ENCODE measurements at regions not wholly inside any gene's neighbourhood (a gene's known extent, or its start where the extent isn't known, plus 50 kb on each side); places are given as distances from the start of the nearest gene placed in this dataset.

DNA sequence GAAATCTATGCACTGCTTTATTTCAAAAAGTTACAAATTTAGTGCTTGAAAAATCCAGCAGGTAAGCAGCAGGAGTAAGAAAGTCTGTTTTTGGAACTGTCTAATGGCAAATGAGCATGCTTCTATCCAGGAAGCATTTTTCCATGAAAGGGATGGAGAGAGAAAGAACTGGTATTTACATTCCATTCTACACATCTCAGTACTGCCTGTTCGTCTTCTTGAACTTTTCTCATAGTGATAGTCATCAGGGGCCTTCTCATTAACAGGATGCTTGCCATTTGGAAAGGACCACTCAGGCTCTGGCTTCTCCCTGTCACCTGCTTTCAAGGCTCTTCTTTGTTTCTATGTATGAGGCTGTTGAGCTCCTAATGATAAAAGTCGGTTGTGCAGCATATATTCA lies 267.3 kb upstream of the IL12A start:
- Histone ChIP-seq H3K27ac (no peak overlapping the region), H3K36me3 (no peaks in the 10 kb centered on the region), H3K4me3 (no peak overlapping the region), H3K9me3 (no peaks in the 10 kb centered on the region), H3K4me1 (no peaks in the 10 kb centered on the region), H3K27me3 (no peaks in the 10 kb centered on the region)
- no peak for ATAC-seq (ENCODE audit: low FRiP score in 2 of 2)
- 72 to 81% methylated on average over 2 of the region's 2 CpGs for WGBS, 2 donors
- DNase-seq: no peak
- TF ChIP-seq, protein P1, sequence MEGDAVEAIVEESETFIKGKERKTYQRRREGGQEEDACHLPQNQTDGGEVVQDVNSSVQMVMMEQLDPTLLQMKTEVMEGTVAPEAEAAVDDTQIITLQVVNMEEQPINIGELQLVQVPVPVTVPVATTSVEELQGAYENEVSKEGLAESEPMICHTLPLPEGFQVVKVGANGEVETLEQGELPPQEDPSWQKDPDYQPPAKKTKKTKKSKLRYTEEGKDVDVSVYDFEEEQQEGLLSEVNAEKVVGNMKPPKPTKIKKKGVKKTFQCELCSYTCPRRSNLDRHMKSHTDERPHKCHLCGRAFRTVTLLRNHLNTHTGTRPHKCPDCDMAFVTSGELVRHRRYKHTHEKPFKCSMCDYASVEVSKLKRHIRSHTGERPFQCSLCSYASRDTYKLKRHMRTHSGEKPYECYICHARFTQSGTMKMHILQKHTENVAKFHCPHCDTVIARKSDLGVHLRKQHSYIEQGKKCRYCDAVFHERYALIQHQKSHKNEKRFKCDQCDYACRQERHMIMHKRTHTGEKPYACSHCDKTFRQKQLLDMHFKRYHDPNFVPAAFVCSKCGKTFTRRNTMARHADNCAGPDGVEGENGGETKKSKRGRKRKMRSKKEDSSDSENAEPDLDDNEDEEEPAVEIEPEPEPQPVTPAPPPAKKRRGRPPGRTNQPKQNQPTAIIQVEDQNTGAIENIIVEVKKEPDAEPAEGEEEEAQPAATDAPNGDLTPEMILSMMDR (IDR thresholded peaks at IDR 0.05): no peak
- no peak for TF ChIP-seq POLR2AphosphoS5 (IDR thresholded peaks at IDR 0.05)
- TF ChIP-seq POLR2A (IDR thresholded peaks at IDR 0.05): no peak
- TF ChIP-seq EP300 (IDR thresholded peaks at IDR 0.05): no peak

DNA sequence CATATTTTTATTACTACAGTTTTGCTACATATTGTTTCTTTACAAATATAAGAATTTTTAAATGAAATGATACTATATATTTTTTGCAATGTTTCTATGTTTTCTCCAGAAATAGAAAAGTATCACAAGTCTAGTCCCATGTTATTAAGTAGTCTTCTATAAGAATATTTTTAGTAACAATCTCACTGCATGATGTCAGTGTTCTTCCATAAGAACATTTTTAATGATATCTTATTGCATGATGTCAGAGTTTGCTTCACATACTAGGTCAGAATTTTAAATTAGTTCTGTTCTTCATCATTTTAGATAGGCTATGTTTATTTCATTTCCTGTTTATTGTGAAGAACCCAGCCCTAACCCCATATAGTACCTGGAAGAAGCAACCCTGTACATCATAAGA lies 265.3 kb upstream of the IL12A start:
- no peak for DNase-seq
- no peaks in the 10 kb centered on the region for H3K27me3 ChIP-seq
- H3K4me3 ChIP-seq: no peak overlapping the region
- no peak overlapping the region for H3K27ac ChIP-seq
- H3K4me1 ChIP-seq: no peaks in the 10 kb centered on the region
- no peaks in the 10 kb centered on the region for H3K9me3 ChIP-seq
- TF ChIP-seq POLR2A (IDR thresholded peaks at IDR 0.05) (no peak), POLR2AphosphoS5 (IDR thresholded peaks at IDR 0.05) (no peak), EP300 (IDR thresholded peaks at IDR 0.05) (no peak)
- TF ChIP-seq, protein P1 (IDR thresholded peaks at IDR 0.05): no peak
- H3K36me3 ChIP-seq: no peaks in the 10 kb centered on the region
- no peak for ATAC-seq (ENCODE audit: low FRiP score in 2 of 2)

DNA sequence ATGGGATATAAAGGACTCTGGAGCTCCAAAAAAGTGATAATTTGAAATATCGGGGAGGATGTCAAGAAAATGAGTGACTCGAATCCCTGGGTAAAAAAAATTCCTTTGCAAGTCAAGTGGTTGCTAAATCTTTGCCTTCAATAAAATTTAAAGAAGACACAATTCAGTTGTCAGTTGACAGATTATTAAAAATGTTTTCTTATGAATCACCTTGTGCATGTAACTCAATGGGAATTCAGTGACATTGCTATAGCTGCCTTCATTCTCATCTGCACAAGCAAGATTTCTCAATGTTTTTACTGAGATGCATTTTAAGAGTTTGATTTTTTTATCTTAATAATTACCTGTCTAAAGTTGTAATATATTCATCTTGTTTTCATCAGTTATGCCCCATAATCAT lies 264.0 kb upstream of the IL12A start:
- TF ChIP-seq EP300 (IDR thresholded peaks at IDR 0.05): no peak
- no peak for TF ChIP-seq POLR2AphosphoS5 (IDR thresholded peaks at IDR 0.05)
- TF ChIP-seq, protein P1 (IDR thresholded peaks at IDR 0.05): no peak
- no peak for TF ChIP-seq POLR2A (IDR thresholded peaks at IDR 0.05)
- DNase-seq (no peak), ATAC-seq (ENCODE audit: low FRiP score in 2 of 2) (no peak)
- 91 to 93% methylated on average over 2 of the region's 2 CpGs for WGBS, 2 donors
- Histone ChIP-seq H3K27me3 (no peaks in the 10 kb centered on the region), H3K4me1 (no peaks in the 10 kb centered on the region), H3K27ac (no peak overlapping the region), H3K36me3 (no peaks in the 10 kb centered on the region), H3K9me3 (no peaks in the 10 kb centered on the region), H3K4me3 (no peak overlapping the region)

DNA sequence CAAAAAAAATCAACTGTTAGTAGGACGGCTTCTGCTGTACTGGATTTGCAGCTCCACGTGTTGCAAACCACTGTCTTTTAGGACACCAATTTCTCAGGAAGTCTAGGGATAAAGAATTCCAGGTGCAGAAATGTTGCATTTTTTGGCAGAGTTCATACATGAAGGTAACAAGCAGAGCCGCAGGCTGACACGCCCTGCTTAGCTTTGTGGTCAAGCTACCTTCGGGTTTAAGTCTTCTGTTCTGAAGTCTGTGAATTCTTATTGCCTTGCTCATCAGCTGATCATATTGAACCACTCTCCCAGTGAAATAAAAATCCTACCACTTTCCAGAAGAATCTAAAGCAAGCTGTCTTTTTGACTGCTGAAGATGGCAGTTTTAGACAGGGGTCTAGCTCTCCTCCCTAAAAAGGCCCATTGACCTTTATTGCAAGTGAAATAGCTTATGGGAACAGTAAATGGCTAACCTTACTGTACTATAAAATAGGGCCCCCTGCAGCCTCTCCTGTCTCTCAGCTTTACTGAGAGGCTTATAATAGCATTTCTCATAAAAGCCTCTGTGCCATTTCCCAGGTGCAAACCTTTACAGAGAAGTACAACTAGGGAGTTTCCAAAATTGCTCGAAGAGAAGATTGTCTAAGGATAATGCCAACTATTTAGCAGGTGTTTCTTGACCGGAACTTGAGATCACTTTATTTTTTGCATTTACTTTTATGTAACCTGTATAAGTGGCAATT lies 262.2 kb upstream of the IL12A start:
- Histone ChIP-seq H3K4me3 (no peak overlapping the region), H3K36me3 (no peaks in the 10 kb centered on the region), H3K4me1 (no peaks in the 10 kb centered on the region), H3K27me3 (no peaks in the 10 kb centered on the region), H3K9me3 (no peaks in the 10 kb centered on the region), H3K27ac (no peak overlapping the region)
- WGBS, 2 donors: 64 to 66% methylated on average over 7 of the region's 7 CpGs
- no peak for DNase-seq
- TF ChIP-seq POLR2A (IDR thresholded peaks at IDR 0.05) (no peak), EP300 (IDR thresholded peaks at IDR 0.05) (no peak), POLR2AphosphoS5 (IDR thresholded peaks at IDR 0.05) (no peak)
- TF ChIP-seq, protein P1 (IDR thresholded peaks at IDR 0.05): no peak
- no peak for ATAC-seq (ENCODE audit: low FRiP score in 2 of 2)

DNA sequence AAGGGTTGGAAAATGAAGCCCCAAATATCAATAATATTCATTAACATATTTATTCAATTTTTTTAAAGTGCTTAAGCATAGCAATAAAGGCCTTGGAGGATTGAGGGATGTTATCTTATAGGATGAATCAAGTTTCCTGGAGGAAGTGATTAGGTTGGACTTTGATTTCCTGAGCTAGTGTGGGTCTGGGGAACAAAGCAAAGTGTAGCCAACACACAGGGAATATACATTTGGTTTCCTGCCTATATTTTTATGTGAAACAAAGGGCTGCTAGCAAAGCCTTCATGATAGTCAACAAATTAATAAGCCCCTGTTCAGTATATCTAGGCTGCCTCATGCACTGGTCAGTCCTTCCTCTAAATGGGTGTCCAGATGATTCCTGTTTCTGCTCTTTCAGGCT lies 261.1 kb upstream of the IL12A start:
- H3K36me3 ChIP-seq: no peaks in the 10 kb centered on the region
- H3K27ac ChIP-seq: no peak overlapping the region
- TF ChIP-seq, protein P1 (IDR thresholded peaks at IDR 0.05): no peak
- TF ChIP-seq EP300 (IDR thresholded peaks at IDR 0.05) (no peak), POLR2A (IDR thresholded peaks at IDR 0.05) (no peak), POLR2AphosphoS5 (IDR thresholded peaks at IDR 0.05) (no peak)
- H3K4me3 ChIP-seq: no peak overlapping the region
- H3K27me3 ChIP-seq: no peaks in the 10 kb centered on the region
- no peak for DNase-seq
- ATAC-seq (ENCODE audit: low FRiP score in 2 of 2): no peak
- H3K4me1 ChIP-seq: peaks cover under 1 to 7% (median 5%) of the 10 kb centered on the region in 4 donors
- H3K9me3 ChIP-seq: no peaks in the 10 kb centered on the region
